ENCODE measurements at regions not wholly inside any gene's neighbourhood (a gene's known extent, or its start where the extent isn't known, plus 50 kb on each side); places are given as distances from the start of the nearest gene placed in this dataset.
A peak's percentile ranks its signal among the peaks of the same experiment; 100 is the strongest.

DNA sequence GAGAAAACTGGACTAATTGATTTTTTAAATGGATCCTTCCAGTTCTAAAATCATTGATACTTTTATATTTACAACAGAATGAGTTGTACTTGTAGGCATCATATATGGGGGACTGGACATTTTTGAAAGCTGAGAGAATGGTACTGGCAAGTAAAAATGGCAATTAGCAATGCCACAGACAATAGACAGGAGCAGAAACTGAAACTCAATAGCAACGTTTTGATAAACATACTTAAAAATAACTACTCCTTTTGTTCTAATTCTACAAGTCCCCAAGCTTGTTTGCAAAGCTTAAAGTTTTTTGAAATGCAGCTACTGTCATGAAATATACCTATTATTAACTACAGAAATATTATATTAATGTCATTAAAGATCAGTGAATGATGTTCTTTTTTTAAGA is 52.8 kb upstream of the FBXL7 start:
- Histone ChIP-seq H3K4me2 (no peak overlapping the region), H3K27me3 (no peaks in the 10 kb centered on the region), H3K4me3 (no peak overlapping the region), H3K9ac (no peak overlapping the region), H3K27ac (no peak overlapping the region), H4K20me1 (no peaks in the 10 kb centered on the region), H3K9me3 (no peaks in the 10 kb centered on the region), H3K4me1 (no peaks in the 10 kb centered on the region), H3K36me3 (no peaks in the 10 kb centered on the region)
- no peak for TF ChIP-seq Cebpa-rat (IDR thresholded peaks at IDR 0.05)

DNA sequence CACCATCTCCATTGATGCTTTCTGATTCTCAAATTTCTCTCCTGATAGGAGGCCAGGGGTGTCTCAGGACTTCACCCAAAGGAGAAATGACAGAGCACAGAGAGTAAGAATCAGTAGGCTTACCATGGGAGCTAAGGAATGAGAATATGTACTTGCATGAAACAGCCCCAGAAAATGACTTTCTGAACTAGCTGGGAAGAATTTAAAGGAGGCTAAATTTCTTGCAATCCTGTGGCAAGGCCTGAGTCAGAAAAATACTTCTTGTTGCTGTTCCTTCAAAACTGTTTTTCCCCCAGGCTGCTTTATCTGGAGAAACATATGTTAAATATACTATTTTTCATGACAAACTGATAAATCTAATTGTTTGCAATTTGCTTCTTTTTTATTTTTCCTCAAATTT is 53.4 kb upstream of the FBXL7 start:
- no peak for TF ChIP-seq Cebpa-rat (IDR thresholded peaks at IDR 0.05)
- H3K4me1 ChIP-seq, result no peaks in the 10 kb centered on the region
- H3K4me2 ChIP-seq, result no peak overlapping the region
- no peak overlapping the region for H3K27ac ChIP-seq
- no peaks in the 10 kb centered on the region for H4K20me1 ChIP-seq
- no peaks in the 10 kb centered on the region for H3K9me3 ChIP-seq
- H3K4me3 ChIP-seq, result no peak overlapping the region
- H3K27me3 ChIP-seq, result no peaks in the 10 kb centered on the region
- H3K36me3 ChIP-seq, result no peaks in the 10 kb centered on the region
- H3K9ac ChIP-seq, result no peak overlapping the region

DNA sequence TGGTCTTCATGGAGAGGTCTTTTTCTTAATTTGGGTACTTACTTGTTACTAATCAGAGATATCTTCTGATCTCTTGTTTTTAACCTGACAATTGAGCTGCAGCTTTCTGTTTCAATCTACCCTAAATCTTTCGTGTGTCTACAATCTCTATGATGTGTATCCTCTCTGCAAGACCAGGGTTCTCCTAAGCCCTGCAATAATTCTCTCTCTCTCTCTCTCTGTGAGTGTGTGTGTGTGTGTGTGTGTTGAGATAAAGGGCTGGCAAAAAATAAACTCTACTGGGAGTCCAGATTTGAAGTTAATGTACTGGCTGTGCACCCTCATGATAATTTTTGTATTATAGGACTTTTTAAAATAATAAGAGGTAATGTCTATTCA is 57.8 kb upstream of the FBXL7 start:
- Histone ChIP-seq H3K9me3 (peaks cover 4% of the 10 kb centered on the region; the same call in 1 of the 2 replicates), H3K36me3 (no peaks in the 10 kb centered on the region), H3K9ac (no peak overlapping the region), H3K27me3 (no peaks in the 10 kb centered on the region), H4K20me1 (no peaks in the 10 kb centered on the region), H3K4me2 (no peak overlapping the region), H3K4me1 (no peaks in the 10 kb centered on the region), H3K27ac (no peak overlapping the region), H3K4me3 (no peak overlapping the region)
- TF ChIP-seq Cebpa-rat (IDR thresholded peaks at IDR 0.05), result no peak

DNA sequence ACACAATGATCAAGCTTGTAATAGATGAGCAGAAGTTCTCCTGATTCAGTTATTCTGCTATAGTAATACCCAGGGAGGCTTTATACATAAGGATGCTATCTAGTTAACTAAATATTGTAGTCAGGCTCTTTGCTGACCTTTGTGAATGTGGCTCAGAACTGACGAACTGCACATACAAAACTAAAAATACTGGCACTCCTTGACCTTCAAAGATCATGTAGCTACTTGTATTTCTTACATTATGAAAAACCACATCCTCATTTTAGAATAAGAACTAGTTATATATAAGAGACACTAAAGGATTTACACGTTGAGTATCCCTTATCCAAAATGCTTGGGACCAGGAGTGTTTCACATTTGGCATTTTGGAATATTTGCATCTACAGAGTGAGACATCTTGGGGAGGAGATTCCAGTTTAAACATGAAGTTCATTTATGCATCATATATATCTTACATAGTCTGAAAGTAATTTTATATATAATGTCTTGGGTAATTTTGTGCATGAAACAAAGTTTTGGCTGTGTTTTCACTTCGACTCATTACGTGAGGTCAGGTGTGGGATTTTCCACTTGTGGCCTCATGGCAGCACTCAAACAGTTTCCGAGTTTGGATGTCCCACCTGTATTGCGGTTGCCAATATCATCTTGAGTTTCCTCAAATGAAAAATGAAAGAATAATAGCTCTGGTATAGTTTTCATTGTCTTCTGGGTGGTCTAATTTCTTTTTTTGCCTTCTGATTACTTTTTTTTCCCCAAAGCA is 58.4 kb upstream of the FBXL7 start:
- Histone ChIP-seq H3K36me3 (no peaks in the 10 kb centered on the region), H3K4me3 (no peak overlapping the region), H3K9ac (no peak overlapping the region), H3K27ac (no peak overlapping the region), H3K4me2 (no peak overlapping the region), H4K20me1 (no peaks in the 10 kb centered on the region), H3K27me3 (no peaks in the 10 kb centered on the region), H3K9me3 (peaks cover 4% of the 10 kb centered on the region; the same call in 1 of the 2 replicates), H3K4me1 (no peaks in the 10 kb centered on the region)
- no peak for TF ChIP-seq Cebpa-rat (IDR thresholded peaks at IDR 0.05)

DNA sequence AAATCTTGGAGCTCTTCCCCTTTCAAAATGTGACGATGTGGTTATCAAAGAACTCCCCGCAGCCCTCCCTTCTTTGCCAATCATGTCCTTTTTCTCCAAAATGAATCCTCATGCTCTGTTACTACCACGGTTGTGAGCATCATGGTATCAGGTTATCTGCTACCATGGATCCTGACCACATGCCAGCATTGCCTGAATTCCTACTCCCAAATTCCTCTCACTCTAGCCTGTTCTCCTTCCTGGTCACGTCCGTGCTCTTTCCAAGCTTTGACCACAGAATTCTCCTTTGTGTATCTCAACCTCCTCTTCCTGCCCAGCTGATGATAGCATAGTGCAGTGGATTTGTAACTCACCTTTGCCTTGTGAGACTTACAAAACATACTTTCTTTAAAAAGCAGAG is 59.5 kb upstream of the FBXL7 start:
- no peak for TF ChIP-seq Cebpa-rat (IDR thresholded peaks at IDR 0.05)
- H3K4me3 ChIP-seq, result no peak overlapping the region
- H3K4me1 ChIP-seq, result no peaks in the 10 kb centered on the region
- H3K9ac ChIP-seq, result no peak overlapping the region
- H3K27ac ChIP-seq, result no peak overlapping the region
- H3K9me3 ChIP-seq, result peaks cover 4% of the 10 kb centered on the region; the same call in 1 of the 2 replicates
- H3K4me2 ChIP-seq, result no peak overlapping the region
- no peaks in the 10 kb centered on the region for H3K27me3 ChIP-seq
- no peaks in the 10 kb centered on the region for H4K20me1 ChIP-seq
- H3K36me3 ChIP-seq, result no peaks in the 10 kb centered on the region

DNA sequence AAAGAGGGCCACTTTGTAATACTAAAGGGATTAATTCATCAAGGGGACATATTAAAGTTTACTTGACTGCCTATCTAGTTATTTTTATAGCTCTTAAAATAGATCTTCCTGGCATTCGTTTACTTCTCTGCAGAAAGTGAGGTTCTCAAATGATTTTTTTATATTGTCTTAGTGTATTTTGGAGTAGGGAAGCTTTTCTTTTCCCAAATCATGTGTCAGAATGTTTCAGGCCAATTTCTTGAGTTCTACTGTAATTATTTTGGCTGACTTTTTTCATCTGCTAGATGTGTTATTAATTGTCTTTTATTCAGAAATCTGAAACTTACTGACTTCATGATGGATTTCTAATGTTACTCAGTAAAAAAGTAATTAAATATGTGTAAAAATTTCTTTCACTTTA is 60.2 kb upstream of the FBXL7 start:
- Histone ChIP-seq H3K4me2 (no peak overlapping the region), H3K27me3 (no peaks in the 10 kb centered on the region), H3K4me1 (no peaks in the 10 kb centered on the region), H4K20me1 (no peaks in the 10 kb centered on the region), H3K9ac (no peak overlapping the region), H3K27ac (no peak overlapping the region), H3K4me3 (no peak overlapping the region), H3K9me3 (peaks cover 4% of the 10 kb centered on the region; the same call in 1 of the 2 replicates), H3K36me3 (no peaks in the 10 kb centered on the region)
- TF ChIP-seq Cebpa-rat (IDR thresholded peaks at IDR 0.05), result no peak

DNA sequence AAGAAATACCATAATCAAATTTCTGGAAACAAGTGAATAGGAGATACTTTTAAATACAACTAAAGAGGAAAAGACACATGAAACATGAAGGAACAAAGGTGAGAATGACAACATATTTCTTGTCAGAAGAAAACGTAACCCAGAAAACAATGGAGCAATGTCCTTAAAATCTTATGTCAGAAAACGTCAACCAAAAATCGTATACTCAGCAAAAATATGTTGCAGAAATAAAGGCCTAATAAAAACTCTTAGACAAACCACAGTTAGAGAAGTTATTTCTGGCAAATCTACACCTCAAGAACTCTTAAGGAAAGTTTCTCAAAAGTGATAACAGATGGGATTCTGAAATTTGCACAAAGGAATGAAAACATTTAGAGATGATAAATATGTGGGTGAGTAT is 66.3 kb upstream of the FBXL7 start:
- no peak for TF ChIP-seq Cebpa-rat (IDR thresholded peaks at IDR 0.05)
- H3K27me3 ChIP-seq, result no peaks in the 10 kb centered on the region
- no peak overlapping the region for H3K27ac ChIP-seq
- no peak overlapping the region for H3K4me3 ChIP-seq
- H4K20me1 ChIP-seq, result no peaks in the 10 kb centered on the region
- peaks cover 35% of the 10 kb centered on the region for H3K4me1 ChIP-seq
- H3K36me3 ChIP-seq, result no peaks in the 10 kb centered on the region
- H3K4me2 ChIP-seq, result no peak overlapping the region
- peaks cover 15% of the 10 kb centered on the region for H3K9me3 ChIP-seq
- H3K9ac ChIP-seq, result no peak overlapping the region

DNA sequence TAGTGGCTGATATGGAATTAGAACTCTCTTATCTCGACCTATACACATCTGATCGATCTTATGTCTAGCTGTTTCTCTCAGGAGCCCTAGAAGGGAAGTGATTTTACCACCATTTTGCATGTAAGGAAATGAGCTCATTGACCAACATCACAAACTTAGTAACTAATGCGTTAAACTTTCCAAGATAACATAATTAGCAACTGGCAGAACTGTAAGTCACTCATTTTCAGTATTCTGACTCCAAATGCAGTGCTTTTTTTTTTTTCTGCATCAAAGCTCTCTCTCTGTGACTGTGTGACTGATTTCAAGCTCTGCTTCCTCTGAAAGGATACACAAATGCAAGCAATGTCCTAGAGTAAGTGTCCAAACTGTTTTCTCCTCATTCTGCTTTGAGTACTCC is 68.1 kb upstream of the FBXL7 start:
- Histone ChIP-seq H3K4me3 (peak overlapping the region; percentile 22; the same call in 1 of the 2 replicates), H3K4me2 (peak overlapping the region; percentile 67), H3K9me3 (peaks cover 10% of the 10 kb centered on the region), H3K27ac (peak overlapping the region; percentile 73), H3K4me1 (peaks cover 35% of the 10 kb centered on the region), H4K20me1 (no peaks in the 10 kb centered on the region), H3K27me3 (no peaks in the 10 kb centered on the region), H3K36me3 (no peaks in the 10 kb centered on the region), H3K9ac (peak overlapping the region; percentile 46; the same call in 1 of the 2 replicates)
- no peak for TF ChIP-seq Cebpa-rat (IDR thresholded peaks at IDR 0.05)

DNA sequence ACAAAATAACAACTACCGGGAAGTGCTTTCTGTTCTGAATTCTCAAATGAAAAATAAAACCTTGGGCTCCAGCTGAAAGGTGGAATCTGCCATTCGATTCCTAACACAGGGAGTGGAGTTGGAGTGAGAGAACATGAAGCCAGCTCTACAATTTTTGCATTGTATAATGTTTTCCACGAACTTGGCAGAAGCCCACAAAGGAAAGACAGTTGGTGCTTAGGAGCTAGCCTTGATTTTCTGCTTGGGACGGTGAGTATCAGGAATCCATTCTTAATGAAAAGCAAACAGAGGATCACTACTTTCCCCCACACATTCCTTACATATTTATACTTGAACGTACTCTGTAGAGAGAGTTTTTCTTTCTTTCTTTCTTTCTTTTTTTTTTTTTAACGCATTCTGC is 74.2 kb upstream of the FBXL7 start:
- Histone ChIP-seq H3K4me2 (no peak overlapping the region), H3K27ac (no peak overlapping the region)
- no peak for TF ChIP-seq Cebpa-rat (IDR thresholded peaks at IDR 0.05)

DNA sequence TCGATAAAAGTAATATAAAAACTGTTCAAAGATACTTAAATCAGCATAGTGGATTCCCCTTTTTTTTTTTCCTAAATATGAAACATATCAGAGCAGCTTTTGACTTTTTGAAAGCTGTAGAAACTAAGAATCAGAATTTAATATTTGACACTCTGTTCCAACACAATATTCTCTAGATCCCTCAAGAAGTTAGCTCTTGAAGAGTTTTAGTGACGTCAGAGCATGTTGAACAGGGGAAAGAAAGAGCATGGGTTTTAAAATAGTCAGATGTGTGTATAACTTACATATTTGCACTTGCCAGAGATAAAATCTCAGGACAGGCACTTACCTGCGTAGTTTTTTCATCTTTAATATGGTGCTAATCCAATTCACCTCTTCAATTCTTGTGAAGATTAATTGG is 75.2 kb upstream of the FBXL7 start:
- Histone ChIP-seq H4K20me1 (no peaks in the 10 kb centered on the region), H3K4me1 (no peaks in the 10 kb centered on the region), H3K27ac (no peak overlapping the region), H3K36me3 (no peaks in the 10 kb centered on the region), H3K9me3 (no peaks in the 10 kb centered on the region), H3K4me2 (no peak overlapping the region), H3K4me3 (no peak overlapping the region), H3K27me3 (no peaks in the 10 kb centered on the region), H3K9ac (no peak overlapping the region)
- no peak for TF ChIP-seq Cebpa-rat (IDR thresholded peaks at IDR 0.05)

More for the DNA sequence above, 74.2 kb upstream of the FBXL7 start:
- H3K9me3 ChIP-seq, result no peaks in the 10 kb centered on the region
- H3K4me1 ChIP-seq, result peaks cover 6% of the 10 kb centered on the region
- no peak overlapping the region for H3K4me3 ChIP-seq
- no peak overlapping the region for H3K9ac ChIP-seq
- H4K20me1 ChIP-seq, result no peaks in the 10 kb centered on the region
- H3K27me3 ChIP-seq, result no peaks in the 10 kb centered on the region
- no peaks in the 10 kb centered on the region for H3K36me3 ChIP-seq
